GM19395 (cell line): ENCODE measurements at regions not wholly inside any gene's neighbourhood (a gene's known extent, or its start where the extent isn't known, plus 50 kb on each side); places are given as distances from the start of the nearest gene placed in this dataset.

Experiments
- ATAC-seq: cut with Tn5 transposase; IDR thresholded peaks from one replicate; pipeline ENCODE4 v1.9.1; 2021; ENCODE audit warnings: mild to moderate bottlenecking, moderate library complexity; ENCODE audit not compliant: unreplicated experiment

- no peak for ATAC-seq
Measured at GRCh38 chr11:29373725-29374124, 643.1 kb downstream of the KCNA4 start.

GRCh38 chr11:29368126-29368525 is 648.7 kb downstream of the KCNA4 start:
- ATAC-seq = no peak

GRCh38 chr11:29364006-29364405 is 652.8 kb downstream of the KCNA4 start:
- no peak for ATAC-seq

GRCh38 chr11:29361369-29361768 is 655.5 kb downstream of the KCNA4 start:
- ATAC-seq = no peak

- no peak for ATAC-seq
Measured at GRCh38 chr11:29353833-29354232, 663.0 kb downstream of the KCNA4 start.

GRCh38 chr11:29352273-29352795 is 664.5 kb downstream of the KCNA4 start:
- ATAC-seq = no peak

- no peak for ATAC-seq
Measured at GRCh38 chr11:29351301-29351873, 665.4 kb downstream of the KCNA4 start.

- peak; percentile 97 for ATAC-seq
Measured at GRCh38 chr11:29343465-29344333, 673.1 kb downstream of the KCNA4 start.

GRCh38 chr11:29336727-29337575 is 679.9 kb downstream of the KCNA4 start:
- no peak for ATAC-seq

GRCh38 chr11:29334776-29335130 is 682.1 kb downstream of the KCNA4 start:
- ATAC-seq = no peak

GRCh38 chr11:29333993-29334775 is 682.6 kb downstream of the KCNA4 start:
- peak; percentile 95 for ATAC-seq

GRCh38 chr11:29331451-29332010 is 685.3 kb downstream of the KCNA4 start:
- no peak for ATAC-seq

- peak; percentile 47 for ATAC-seq
Measured at GRCh38 chr11:29328961-29329441, 687.8 kb downstream of the KCNA4 start.

GRCh38 chr11:29327891-29328290 is 688.9 kb downstream of the KCNA4 start:
- no peak for ATAC-seq

GRCh38 chr11:29326757-29327156 is 690.1 kb downstream of the KCNA4 start:
- ATAC-seq = no peak

- no peak for ATAC-seq
Measured at GRCh38 chr11:29324328-29324727, 692.5 kb downstream of the KCNA4 start.

GRCh38 chr11:29321293-29322132 is 695.3 kb downstream of the KCNA4 start:
- ATAC-seq = no peak

- no peak for ATAC-seq
Measured at GRCh38 chr11:29320196-29320595, 696.6 kb downstream of the KCNA4 start.

- ATAC-seq = no peak
Measured at GRCh38 chr11:29319210-29319609, 697.6 kb downstream of the KCNA4 start.
